ENCODE measurements at regions not wholly inside any gene's neighbourhood (a gene's known extent, or its start where the extent isn't known, plus 50 kb on each side); places are given as distances from the start of the nearest gene placed in this dataset.

GRCh38 chr2:241931084-241931975 lies 61.8 kb downstream of the RTP5 start:
- ChIA-PET POLR2A (no interaction called here), CTCF (no interaction called here)
- no peaks in the 10 kb centered on the region for H3K36me3 Mint-ChIP-seq (ENCODE audit: low read depth)
- H3K4me3 Mint-ChIP-seq, result no peak overlapping the region
- intact Hi-C loops (cut with DNase I, micrococcal nuclease), result no loop called here
- peaks cover 11% of the 10 kb centered on the region for H3K4me1 ChIP-seq (ENCODE audit: insufficient read depth, low read length)
- H3K36me3 ChIP-seq (ENCODE audit: insufficient read depth, low read length), result peaks cover 6% of the 10 kb centered on the region
- no peak overlapping the region for H3K4me3 ChIP-seq (ENCODE audit: low read length)
- H3K27ac Mint-ChIP-seq, result no peak overlapping the region
- H3K9me3 ChIP-seq (ENCODE audit: control insufficient read depth in 1 of 2, insufficient read depth in 1 of 2, low read length in 2 of 2), result peaks cover 0 to 2% of the 10 kb centered on the region in 2 experiments
- no peaks in the 10 kb centered on the region for H3K9me3 Mint-ChIP-seq
- ATAC-seq (ENCODE audit: poor library complexity) (no peak), DNase-seq (no peak)
- no peak for TF ChIP-seq CTCF (IDR thresholded peaks at IDR 0.05)
- no peaks in the 10 kb centered on the region for H3K4me1 Mint-ChIP-seq (ENCODE audit: low read depth)
- no peaks in the 10 kb centered on the region for H3K27me3 Mint-ChIP-seq
- H3K27me3 ChIP-seq (ENCODE audit: control insufficient read depth in 1 of 2, insufficient read depth in 2 of 2, low read length in 2 of 2), result no peaks in the 10 kb centered on the region
- H3K27ac ChIP-seq (ENCODE audit: low read depth in 1 of 2, low read length in 2 of 2), result no peak overlapping the region

DNA sequence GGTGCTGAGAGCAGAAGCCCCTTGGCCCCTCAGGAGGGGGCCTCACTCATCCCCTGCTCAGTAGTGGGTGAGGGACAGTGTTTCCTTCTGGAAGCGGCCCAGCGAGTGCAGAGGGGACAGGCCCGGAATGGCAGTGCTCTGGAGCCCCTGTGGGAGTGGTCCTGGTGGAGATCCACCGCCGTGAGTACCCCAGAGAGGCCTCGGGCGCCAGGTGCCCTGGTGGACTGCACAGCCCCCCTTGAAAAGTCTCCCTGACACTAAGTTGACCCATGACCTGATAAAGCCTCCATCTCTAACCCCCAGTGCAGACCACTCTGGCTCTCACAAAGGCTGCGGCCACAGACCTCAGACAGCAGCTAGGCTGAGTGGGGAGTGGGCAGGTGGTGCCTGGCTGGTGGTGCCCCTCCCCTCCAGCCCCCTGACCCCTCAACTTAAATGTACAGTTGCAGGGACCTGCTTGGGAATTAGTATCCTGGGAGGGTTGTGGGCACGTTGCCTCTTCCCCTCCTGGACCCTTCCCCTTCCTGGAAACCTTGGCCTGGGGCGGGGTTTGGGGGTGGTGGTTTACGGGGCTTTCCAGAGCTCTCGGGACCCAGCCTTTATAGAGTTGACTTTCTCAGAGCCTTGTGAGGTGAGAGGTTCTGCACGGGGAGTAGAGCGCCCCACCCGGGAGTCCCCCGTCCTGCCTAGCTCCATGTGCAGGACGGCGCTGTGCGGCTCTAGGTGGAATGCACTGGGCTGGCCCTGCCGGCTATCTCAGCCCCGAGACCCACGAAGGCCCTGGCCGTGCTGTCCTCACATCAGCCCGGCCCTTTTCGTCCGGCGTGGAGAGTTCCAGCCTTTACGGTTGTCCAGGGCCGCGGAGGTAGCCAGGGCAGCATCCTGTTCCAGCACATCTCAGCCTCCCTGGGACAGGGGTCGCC lies 62.7 kb downstream of the RTP5 start:
- ChIA-PET POLR2A (no interaction called here), CTCF (no interaction called here)
- no peak for DNase-seq
- H3K27me3 ChIP-seq (ENCODE audit: control insufficient read depth in 1 of 2, insufficient read depth in 2 of 2, low read length in 2 of 2), result no peaks in the 10 kb centered on the region
- Mint-ChIP-seq H3K27me3 (no peaks in the 10 kb centered on the region), H3K9me3 (no peaks in the 10 kb centered on the region), H3K27ac (no peak overlapping the region), H3K36me3 (ENCODE audit: low read depth) (no peaks in the 10 kb centered on the region), H3K4me3 (no peak overlapping the region), H3K4me1 (ENCODE audit: low read depth) (no peaks in the 10 kb centered on the region)
- peaks cover 6% of the 10 kb centered on the region for H3K36me3 ChIP-seq (ENCODE audit: insufficient read depth, low read length)
- H3K27ac ChIP-seq (ENCODE audit: low read depth in 1 of 2, low read length in 2 of 2), result no peak overlapping the region
- intact Hi-C loops (cut with DNase I, micrococcal nuclease), result no loop called here
- H3K4me3 ChIP-seq (ENCODE audit: low read length), result no peak overlapping the region
- peaks cover 0 to 11% of the 10 kb centered on the region in 2 experiments for H3K9me3 ChIP-seq (ENCODE audit: control insufficient read depth in 1 of 2, insufficient read depth in 1 of 2, low read length in 2 of 2)
- no peak for TF ChIP-seq CTCF (IDR thresholded peaks at IDR 0.05)
- no peak for ATAC-seq (ENCODE audit: poor library complexity)
- H3K4me1 ChIP-seq (ENCODE audit: insufficient read depth, low read length), result peaks cover 11% of the 10 kb centered on the region

DNA sequence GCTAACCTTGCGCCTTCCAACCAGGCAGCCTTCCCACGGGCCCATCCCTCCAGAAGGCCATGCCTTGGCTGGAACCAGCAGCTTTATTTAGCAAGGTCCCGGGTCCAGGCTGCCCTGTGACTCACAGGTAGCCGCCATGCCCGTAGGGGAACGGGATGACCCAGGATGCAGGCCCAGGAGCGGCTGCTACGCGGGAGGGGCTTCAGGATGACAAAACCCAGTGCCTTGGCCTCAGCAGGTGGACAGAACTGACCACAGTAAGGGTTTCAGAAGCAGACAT lies 63.3 kb downstream of the RTP5 start:
- ATAC-seq (ENCODE audit: poor library complexity) (no peak), DNase-seq (no peak)
- H3K27ac Mint-ChIP-seq, result no peak overlapping the region
- no peaks in the 10 kb centered on the region for H3K4me1 Mint-ChIP-seq (ENCODE audit: low read depth)
- Histone ChIP-seq H3K27me3 (ENCODE audit: control insufficient read depth in 1 of 2, insufficient read depth in 2 of 2, low read length in 2 of 2) (no peaks in the 10 kb centered on the region), H3K4me3 (ENCODE audit: low read length) (no peak overlapping the region), H3K36me3 (ENCODE audit: insufficient read depth, low read length) (peaks cover 6% of the 10 kb centered on the region), H3K4me1 (ENCODE audit: insufficient read depth, low read length) (peaks cover 11% of the 10 kb centered on the region), H3K9me3 (ENCODE audit: control insufficient read depth in 1 of 2, insufficient read depth in 1 of 2, low read length in 2 of 2) (peaks cover 0 to 11% of the 10 kb centered on the region in 2 experiments), H3K27ac (ENCODE audit: low read depth in 1 of 2, low read length in 2 of 2) (no peak overlapping the region)
- CTCF ChIA-PET, result no interaction called here
- H3K36me3 Mint-ChIP-seq (ENCODE audit: low read depth), result no peaks in the 10 kb centered on the region
- POLR2A ChIA-PET, result interaction anchor here (0.6 kb wide), 1 partner anchor 8 kb away, joined by 5 read pairs; no protein-coding TSS in a partner anchor
- no peak for TF ChIP-seq CTCF (IDR thresholded peaks at IDR 0.05)
- no peaks in the 10 kb centered on the region for H3K27me3 Mint-ChIP-seq
- no peak overlapping the region for H3K4me3 Mint-ChIP-seq
- no peaks in the 10 kb centered on the region for H3K9me3 Mint-ChIP-seq
- intact Hi-C loops (cut with DNase I, micrococcal nuclease), result no loop called here

Data from CD4-positive, alpha-beta T cell (primary cell).